IMR-90 (cell line): ENCODE measurements at regions not wholly inside any gene's neighbourhood (a gene's known extent, or its start where the extent isn't known, plus 50 kb on each side); places are given as distances from the start of the nearest gene placed in this dataset.

Experiments used
- ATAC-seq: fragments of 200-7000 bp; cut with Tn5 transposase; 2 replicates; pipeline ENCODE4 v1.9.1; 2020; ENCODE audit warnings: low read depth, mild to moderate bottlenecking, moderate library complexity
- BruUV-seq: library from RNA; stranded (reverse); fragments of 400-500 nt; replicated peaks from 2 replicates; lab custom pipeline; 2021; lab: Mats Ljungman, UMichigan
- CTCF ChIA-PET: fragments of 300-600 bp; formaldehyde crosslinking; extraction: SDS; loops from one replicate; lab custom pipeline; 2021; ENCODE audit warnings: antibody characterized with exemption; lab: Yijun Ruan, JAX
- POLR2A ChIA-PET: fragments of 300-600 bp; sonication (Branson Sonifier 250); formaldehyde crosslinking; loops from one replicate; lab custom pipeline; 2022; ENCODE audit warnings: antibody characterized with exemption; ENCODE audit not compliant: unreplicated experiment; lab: Charles Lee
- DNase-seq: peaks from one replicate; pipeline ENCODE4 v3.0.0; 2013
- H2AFZ ChIP-seq: replicated peaks from 2 replicates; pipeline ENCODE3; 2013; ENCODE audit warnings: low read length, mild to moderate bottlenecking; ENCODE audit not compliant: poor library complexity
- H2AK5ac ChIP-seq: 2 replicates; pipeline ENCODE4 v1.6.1; 2013; ENCODE audit warnings: low read depth, low read length, inconsistent platforms
- H2AK9ac ChIP-seq: replicated peaks from 2 replicates; pipeline ENCODE3; 2013; ENCODE audit warnings: mild to moderate bottlenecking, low read depth, low read length, moderate library complexity; ENCODE audit not compliant: poor library complexity
- H2BK120ac ChIP-seq: 2 replicates; pipeline ENCODE4 v1.6.1; 2013; ENCODE audit warnings: low read depth, low read length, inconsistent platforms
- H2BK15ac ChIP-seq: 3 replicates; pipeline ENCODE4 v1.6.1; 2013; ENCODE audit warnings: low read depth, low read length, inconsistent platforms
- H2BK20ac ChIP-seq: 2 replicates; pipeline ENCODE4 v1.6.1; 2013; ENCODE audit warnings: low read depth, mild to moderate bottlenecking, inconsistent platforms, low read length, moderate library complexity
- H2BK5ac ChIP-seq: 2 replicates; pipeline ENCODE4 v1.6.1; 2013; ENCODE audit warnings: mild to moderate bottlenecking, low read depth, low read length, inconsistent platforms; ENCODE audit not compliant: poor library complexity, severe bottlenecking
- H3K14ac ChIP-seq: replicated peaks from 2 replicates; pipeline ENCODE4 v1.6.1; 2013; ENCODE audit warnings: low read depth, low read length, inconsistent platforms
- H3K18ac ChIP-seq: 2 replicates; pipeline ENCODE4 v1.6.1; 2013; ENCODE audit warnings: low read depth, low read length, control low read depth
- H3K23ac ChIP-seq: 2 replicates; pipeline ENCODE4 v1.6.1; 2013; ENCODE audit warnings: low read depth, low read length, inconsistent platforms
- H3K27ac ChIP-seq: 2 replicates; pipeline ENCODE4 v1.5.1; 2013; ENCODE audit warnings: mild to moderate bottlenecking, control low read depth, low read length; ENCODE audit not compliant: insufficient read depth
- H3K27me3 ChIP-seq: 2 replicates; pipeline ENCODE4 v1.6.1; 2013; ENCODE audit warnings: low read length; ENCODE audit not compliant: control insufficient read depth, insufficient read depth
- H3K36me3 ChIP-seq: 2 replicates; pipeline ENCODE4 v1.6.1; 2013; ENCODE audit warnings: low read length, mixed read lengths; ENCODE audit not compliant: control insufficient read depth, insufficient read depth
- H3K4ac ChIP-seq: 2 replicates; pipeline ENCODE4 v1.6.1; 2013; ENCODE audit warnings: low read depth, low read length, inconsistent platforms
- H3K4me1 ChIP-seq: 2 replicates; pipeline ENCODE4 v1.6.1; 2013; ENCODE audit warnings: low read length, mixed read lengths; ENCODE audit not compliant: control insufficient read depth, insufficient read depth
- H3K4me2 ChIP-seq: 2 replicates; pipeline ENCODE4 v1.6.1; 2013; ENCODE audit warnings: low read depth, mild to moderate bottlenecking, control low read depth, low read length, moderate library complexity
- H3K4me3 ChIP-seq: 2 replicates; pipeline ENCODE4 v1.5.1; 2013; ENCODE audit warnings: low read depth, mild to moderate bottlenecking, control low read depth, low read length, moderate library complexity; ENCODE audit not compliant: insufficient read depth
- H3K56ac ChIP-seq: 2 replicates; pipeline ENCODE4 v1.6.1; 2013; ENCODE audit warnings: low read length, inconsistent platforms; ENCODE audit not compliant: insufficient read depth; ENCODE audit errors: extremely low read depth
- H3K79me1 ChIP-seq, 2 experiments: 2 replicates each; pipeline ENCODE4 v1.6.1; 2013; ENCODE audit warnings: low read length in 2 of 2, inconsistent platforms in 1 of 2, low read depth in 1 of 2
- H3K9ac ChIP-seq: 2 replicates; pipeline ENCODE4 v1.6.1; 2013; ENCODE audit warnings: low read depth, low read length, control low read depth
- H3K9me1 ChIP-seq: 2 replicates; pipeline ENCODE4 v1.6.1; 2013; ENCODE audit warnings: low read length, inconsistent platforms; ENCODE audit not compliant: insufficient read depth
- H3K9me3 ChIP-seq: 2 replicates; pipeline ENCODE4 v1.6.1; 2013; ENCODE audit warnings: low read length; ENCODE audit not compliant: control insufficient read depth, insufficient read depth
- H4K20me1 ChIP-seq: 2 replicates; pipeline ENCODE4 v1.6.1; 2013; ENCODE audit warnings: low read length, inconsistent platforms; ENCODE audit not compliant: insufficient read depth
- H4K5ac ChIP-seq: 2 replicates; pipeline ENCODE4 v1.6.1; 2013; ENCODE audit warnings: mild to moderate bottlenecking, low read depth, low read length, control low read depth
- H4K8ac ChIP-seq, 2 experiments: 2 replicates each; pipeline ENCODE4 v1.6.1; 2013; ENCODE audit warnings: low read depth in 2 of 2, low read length in 2 of 2, control low read depth in 1 of 2, inconsistent platforms in 1 of 2
- H4K91ac ChIP-seq: 2 replicates; pipeline ENCODE4 v1.6.1; 2013; ENCODE audit warnings: low read depth, low read length, inconsistent platforms; ENCODE audit not compliant: insufficient read depth
- RCOR1 ChIP-seq: IDR thresholded peaks from 2 replicates; pipeline ENCODE4 v1.6.1; 2012; ENCODE audit warnings: mild to moderate bottlenecking, low read length, improper control_type of control experiment; ENCODE audit not compliant: insufficient replicate concordance
- WGBS, 2 experiments: methylation state at CpG; one replicate each; pipeline versions ENCODE4 v1.1.5 to v1.1.7; 2013; ENCODE audit warnings: missing lambda C conversion rate in 2 of 2; ENCODE audit not compliant: insufficient read length in 1 of 2; ENCODE audit errors: extremely low coverage in 2 of 2; 5-methylcytosine and 5-hydroxymethylcytosine counted together
- dilution Hi-C: fragments of 300-500 bp; cut with HindIII; formaldehyde crosslinking; loops from one replicate; pipeline ENCODE4 v1.14.3; 2018; ENCODE audit warnings: low sequenced_read_pairs; ENCODE audit not compliant: unreplicated experiment
- in situ Hi-C: fragments of 300-500 bp; cut with MboI; formaldehyde crosslinking; loops from 3 replicates; pipeline ENCODE4 v1.14.3; 2019; ENCODE audit warnings: low sequenced_read_pairs, inconsistent platforms, mixed read lengths
- intact Hi-C: fragments of 100-400 bp; cut with micrococcal nuclease; formaldehyde crosslinking; loops from 2 replicates; pipeline ENCODE4 v1.10.0; 2022
- TF ChIP-seq, protein P1 (sequence below): fragments of 150-350 bp; IDR thresholded peaks from 2 replicates; pipeline ENCODE4 v1.6.1; 2017; ENCODE audit warnings: mild to moderate bottlenecking, antibody characterized with exemption, low read length, low read depth

DNA sequence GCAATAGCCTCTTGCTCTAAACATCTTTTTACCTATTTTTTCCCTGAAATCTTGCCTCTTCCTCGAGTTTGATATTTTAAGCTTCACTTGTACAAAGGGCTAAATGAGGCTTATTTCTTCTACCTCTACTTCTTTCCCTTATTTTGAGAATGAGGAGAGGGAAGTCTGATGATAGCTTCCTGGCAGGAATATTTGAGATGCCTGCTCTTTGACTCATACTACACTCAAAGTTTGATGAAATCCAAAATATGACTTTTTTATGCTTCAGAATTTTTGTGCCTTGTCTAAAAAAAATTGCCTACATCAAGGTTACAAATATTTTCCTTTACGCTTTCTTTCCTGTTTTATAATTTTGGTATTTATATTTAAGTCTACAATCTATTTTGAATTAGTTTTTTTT lies 624.4 kb upstream of the PLXNA2 start:
- POLR2A ChIA-PET, result no interaction called here
- DNase-seq, result no peak

More for the DNA sequence above, 624.4 kb upstream of the PLXNA2 start:
- Histone ChIP-seq H3K27me3 (no peaks in the 10 kb centered on the region), H3K4me2 (no peak overlapping the region), H3K18ac (no peak overlapping the region), H3K4ac (no peak overlapping the region), H2BK15ac (no peak overlapping the region), H2BK20ac (no peak overlapping the region), H3K4me3 (no peak overlapping the region), H2AFZ (no peak overlapping the region), H4K91ac (no peak overlapping the region), H3K9me1 (no peaks in the 10 kb centered on the region), H2AK5ac (no peak overlapping the region), H3K9me3 (peaks cover 2% of the 10 kb centered on the region; the same call in 1 of the 2 replicates), H2BK120ac (no peak overlapping the region), H3K9ac (no peak overlapping the region), H2AK9ac (no peak overlapping the region), H4K20me1 (no peaks in the 10 kb centered on the region), H3K27ac (no peak overlapping the region), H4K8ac (no peak overlapping the region), H2BK5ac (no peak overlapping the region), H3K36me3 (no peaks in the 10 kb centered on the region), H3K23ac (no peak overlapping the region), H4K5ac (no peak overlapping the region), H3K14ac (no peak overlapping the region), H3K79me1 (no peaks in the 10 kb centered on the region), H3K56ac (no peak overlapping the region), H3K4me1 (no peaks in the 10 kb centered on the region)
- dilution Hi-C loops (no loop called here), intact Hi-C loops (no loop called here), in situ Hi-C loops (no loop called here)
- no TSS peak for BruUV-seq
- no CpG with 5 or more reads among the region's 2 CpGs for WGBS, 2 experiments
- ATAC-seq, result no peak
- no peak for TF ChIP-seq RCOR1
- TF ChIP-seq, protein P1, sequence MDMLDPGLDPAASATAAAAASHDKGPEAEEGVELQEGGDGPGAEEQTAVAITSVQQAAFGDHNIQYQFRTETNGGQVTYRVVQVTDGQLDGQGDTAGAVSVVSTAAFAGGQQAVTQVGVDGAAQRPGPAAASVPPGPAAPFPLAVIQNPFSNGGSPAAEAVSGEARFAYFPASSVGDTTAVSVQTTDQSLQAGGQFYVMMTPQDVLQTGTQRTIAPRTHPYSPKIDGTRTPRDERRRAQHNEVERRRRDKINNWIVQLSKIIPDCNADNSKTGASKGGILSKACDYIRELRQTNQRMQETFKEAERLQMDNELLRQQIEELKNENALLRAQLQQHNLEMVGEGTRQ, result no peak
- CTCF ChIA-PET, result no interaction called here
